ENCODE measurements at regions not wholly inside any gene's neighbourhood (a gene's known extent, or its start where the extent isn't known, plus 50 kb on each side); places are given as distances from the start of the nearest gene placed in this dataset.
"Not testable (repeated sequence)": the region's sequence is repeated elsewhere in the genome, so short reads cannot be mapped to it uniquely, and the experiment has no call there.

DNA sequence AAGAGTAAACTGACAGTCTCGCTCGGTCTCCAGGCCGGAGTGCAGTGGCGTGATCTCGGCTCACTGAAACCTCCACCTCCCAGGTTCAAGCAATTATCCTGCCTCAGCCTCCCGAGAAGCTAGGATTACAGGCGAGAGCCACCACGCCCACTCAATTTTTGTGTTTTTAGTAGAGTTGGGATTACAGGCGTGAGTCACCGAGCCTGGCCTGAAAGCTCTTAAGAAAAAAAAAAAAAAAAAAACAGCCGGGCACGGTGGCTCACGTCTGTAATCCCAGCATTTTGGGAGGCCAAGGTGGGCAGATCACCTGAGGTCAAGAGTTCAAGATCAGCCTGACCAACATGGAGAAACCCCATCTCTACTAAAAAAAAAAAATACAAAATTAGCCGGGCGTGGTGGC lies 55.3 kb upstream of the THOC2 start:
- not testable (repeated sequence) for DNase-seq (ENCODE audit: low read depth in 2 of 2)

DNA sequence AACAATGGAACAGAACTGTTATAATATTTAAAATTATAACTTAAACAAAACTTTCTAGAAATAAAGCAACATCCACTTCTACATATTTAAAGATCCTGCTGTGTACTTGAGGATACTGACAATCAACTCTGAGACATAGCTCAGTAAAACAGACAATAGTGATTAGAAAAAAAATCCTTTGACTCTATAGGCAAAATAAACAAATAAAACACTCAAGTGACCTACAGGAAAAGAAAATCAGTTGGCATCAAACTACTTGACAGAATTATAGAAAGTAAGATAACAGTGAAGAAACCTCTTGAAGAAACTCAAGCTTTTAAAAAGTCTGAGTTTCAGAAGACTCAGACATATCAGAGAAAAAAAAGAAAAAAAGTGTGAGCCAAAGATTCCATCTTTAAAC lies 55.9 kb upstream of the THOC2 start:
- no peak for DNase-seq (ENCODE audit: low read depth in 2 of 2)

DNA sequence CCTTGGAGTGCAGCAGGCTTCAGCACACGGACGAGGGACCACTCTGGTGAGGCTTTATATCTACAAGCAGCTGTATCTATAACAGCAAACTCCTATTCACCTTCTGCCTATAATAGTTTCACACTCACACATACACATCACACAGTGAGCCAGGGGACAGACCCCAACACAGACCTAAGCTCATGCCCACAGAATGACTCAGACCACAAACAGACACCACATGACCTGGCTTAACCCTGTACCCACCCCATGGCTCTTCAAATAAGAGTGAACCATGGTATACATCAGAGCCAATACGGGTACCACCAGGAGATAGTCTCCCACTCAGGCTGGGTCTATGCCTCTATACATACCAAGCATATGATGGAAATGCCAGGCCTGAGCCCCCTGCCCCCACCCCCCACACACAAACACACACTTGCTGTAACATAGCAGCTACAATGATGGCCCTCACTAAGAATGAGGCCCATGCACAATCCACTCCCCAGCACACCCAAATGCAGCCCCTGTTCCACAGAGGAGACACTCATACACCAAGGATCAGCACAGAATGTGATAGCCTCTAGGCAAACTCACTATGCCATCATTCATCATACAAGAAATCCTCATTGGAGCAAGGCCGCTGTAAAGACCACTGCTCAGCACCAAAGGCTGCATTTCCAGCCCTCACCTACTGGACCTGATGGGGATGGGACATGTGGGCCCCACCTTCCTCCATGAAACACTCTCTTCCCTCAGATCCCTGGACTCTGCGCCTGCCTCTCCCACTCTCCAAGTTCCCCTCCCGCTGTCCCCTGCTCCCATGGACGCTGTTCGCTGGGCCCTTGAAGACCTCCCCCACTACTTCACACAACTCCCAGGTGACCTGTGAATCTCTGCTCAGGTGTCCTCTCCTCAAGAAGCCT lies 62.1 kb upstream of the XIAP start:
- DNase-seq (ENCODE audit: low read depth in 2 of 2) = no peak

DNA sequence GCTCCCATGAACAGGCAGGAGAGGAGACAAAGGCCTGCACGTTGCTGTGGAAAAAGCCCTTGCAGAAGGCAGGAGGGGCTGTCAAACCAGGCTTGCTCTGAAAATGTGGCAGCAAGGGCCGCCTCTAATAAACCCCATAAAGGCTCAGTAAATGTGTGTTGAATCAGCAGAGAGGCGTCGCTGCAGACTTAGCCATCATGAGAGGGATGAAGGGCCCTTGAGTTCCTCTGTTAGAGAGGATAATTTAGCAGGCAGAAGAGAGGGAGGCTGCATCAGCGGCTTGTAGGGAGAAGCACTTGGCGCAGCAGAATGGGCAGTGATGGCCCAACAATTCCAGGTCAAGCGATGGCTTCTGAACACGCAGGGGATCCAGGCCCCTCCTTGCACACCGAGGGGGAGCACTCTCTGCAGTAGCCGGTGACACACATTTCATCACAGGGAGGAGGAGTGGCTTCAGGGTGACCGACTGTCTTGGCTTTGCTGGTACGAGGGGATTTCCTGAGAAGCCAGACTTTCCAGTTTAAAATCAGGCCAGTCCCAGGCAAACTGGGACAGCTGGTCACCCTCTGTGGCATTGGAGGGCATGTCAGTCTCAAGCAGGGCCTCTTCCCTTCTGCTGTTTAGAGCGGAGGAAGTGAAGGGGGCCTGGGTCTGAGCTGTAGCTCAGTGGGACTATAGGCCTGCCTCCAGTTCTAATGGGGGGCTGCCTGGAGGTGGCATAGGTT lies 61.0 kb upstream of the XIAP start:
- DNase-seq (ENCODE audit: low read depth in 2 of 2) = not testable (repeated sequence)

GRCh38 chrX:123801901-123802300 lies 58.0 kb upstream of the XIAP start:
- DNase-seq (ENCODE audit: low read depth in 2 of 2) = no peak

DNA sequence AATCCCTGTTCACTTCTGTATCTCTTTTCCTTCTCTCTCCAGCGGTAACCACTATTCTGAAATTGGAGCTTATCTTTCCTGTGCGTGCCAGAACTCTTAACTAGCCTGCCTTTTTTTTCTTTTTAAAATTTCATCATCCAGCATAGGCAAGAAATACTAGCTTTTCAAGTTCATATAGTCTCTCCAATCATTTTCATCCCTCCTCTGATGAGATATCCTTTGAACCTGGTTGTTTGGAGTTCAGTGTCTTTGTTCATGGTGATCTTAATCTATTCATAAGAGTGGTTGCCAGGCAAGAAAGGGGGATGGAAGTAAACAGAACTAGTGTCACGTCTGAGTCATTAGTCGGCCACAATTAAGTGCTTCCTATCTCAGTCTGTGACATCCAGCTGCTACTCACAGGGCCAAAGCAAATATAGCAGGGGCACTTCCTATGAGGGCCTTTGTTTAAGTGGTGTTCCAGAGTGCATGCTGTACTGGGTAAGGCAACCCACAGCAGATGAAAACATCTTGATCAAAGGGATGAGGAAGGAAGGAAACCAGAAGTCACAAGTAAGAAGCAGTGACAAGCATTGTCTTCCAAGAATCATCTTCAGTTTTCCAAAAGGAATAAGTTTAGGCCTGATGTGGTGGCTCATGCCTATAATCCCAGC lies 56.4 kb upstream of the XIAP start:
- DNase-seq (ENCODE audit: low read depth in 2 of 2) = peak; percentile 81 to 94

- DNase-seq (ENCODE audit: low read depth in 2 of 2) = not testable (repeated sequence)
Observed at GRCh38 chrX:123803984-123804365, 55.9 kb upstream of the XIAP start.

DNA sequence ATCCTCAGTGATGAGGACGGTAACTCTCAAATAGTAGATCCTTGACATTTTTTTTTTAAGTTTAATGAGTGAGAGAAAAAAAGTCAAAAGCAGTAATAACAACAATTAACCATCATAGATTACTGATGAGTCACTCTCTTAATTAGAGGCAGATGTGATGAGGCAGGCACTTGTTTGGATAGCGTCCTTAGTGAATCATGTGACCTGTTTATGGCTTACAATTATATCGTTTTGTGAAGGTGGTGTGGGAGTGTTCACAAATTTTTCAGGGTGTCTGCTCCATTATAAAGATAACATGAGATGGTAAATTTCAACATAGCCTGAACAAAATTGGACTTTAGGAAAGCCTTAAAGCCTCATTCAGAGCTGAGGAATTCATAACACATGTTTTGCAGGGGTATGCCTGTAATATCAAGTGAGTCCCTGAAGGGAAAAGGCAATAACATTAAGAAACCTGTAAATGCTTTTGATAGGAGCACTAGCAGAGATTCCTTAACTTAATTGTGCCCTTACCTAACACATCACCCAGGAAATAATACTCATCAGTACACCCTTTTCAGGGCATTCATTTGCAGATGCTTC lies 51.9 kb upstream of the XIAP start:
- no peak for DNase-seq (ENCODE audit: low read depth in 2 of 2)

GRCh38 chrX:123809854-123810375 lies 49.9 kb upstream of the XIAP start:
- DNase-seq (ENCODE audit: low read depth in 2 of 2) = no peak
